ENCODE measurements at regions not wholly inside any gene's neighbourhood (a gene's known extent, or its start where the extent isn't known, plus 50 kb on each side); places are given as distances from the start of the nearest gene placed in this dataset.

DNA sequence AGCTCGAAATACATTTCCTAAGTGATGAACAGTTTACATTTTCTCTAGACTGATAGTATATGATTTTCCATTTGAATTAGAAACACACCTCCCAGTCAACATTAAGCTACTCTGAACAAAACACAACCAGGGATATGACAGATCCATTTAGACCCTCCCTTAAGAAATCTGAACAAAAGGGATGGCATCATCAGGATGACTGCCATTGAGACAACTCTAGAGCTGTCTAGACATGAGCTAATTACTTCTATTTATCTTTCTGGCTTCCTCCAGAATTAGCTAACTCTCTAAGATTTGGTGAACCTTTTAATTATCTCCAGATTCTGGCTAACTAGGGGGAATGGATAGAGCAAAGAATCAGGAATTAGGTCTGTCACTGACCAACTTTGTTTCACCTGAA, 92.9 kb upstream of the IGF1 start:
- 92% methylated on average over 1 of the region's 1 CpG; no CpG with 5 or more reads in 1 of the 2 experiments for WGBS, 2 experiments (ENCODE audit: extremely low coverage in 1 of 2, insufficient coverage in 1 of 2, insufficient read length in 1 of 2, insufficient replicate concordance in 2 of 2, low coverage in 1 of 2, low lambda C conversion rate in 2 of 2, missing lambda C conversion rate in 1 of 2)
- no peaks in the 10 kb centered on the region for H3K79me1 ChIP-seq (ENCODE audit: low read depth, low read length)
- H2AFZ ChIP-seq (ENCODE audit: low read length): no peak overlapping the region
- H2BK20ac ChIP-seq (ENCODE audit: low read length): no peak overlapping the region
- no peak overlapping the region for H3K56ac ChIP-seq (replicated peaks; ENCODE audit: insufficient read length, low read depth, low read length)
- no peaks in the 10 kb centered on the region for H3K23me2 ChIP-seq (ENCODE audit: low read depth, low read length)
- no peaks in the 10 kb centered on the region for H3K36me3 ChIP-seq (ENCODE audit: control insufficient read depth in 2 of 4, insufficient read depth in 4 of 4, low read length in 3 of 4)
- CTCF ChIA-PET (ENCODE audit: partially characterized antibody): interaction anchor here (1.1 to 1.5 kb wide), 4 partner anchors 13 to 88 kb away, joined by 3 read pairs; no protein-coding TSS in a partner anchor
- H3K27me3 ChIP-seq (replicated peaks in 1 of 4; ENCODE audit: control insufficient read depth in 3 of 4, extremely low read depth in 1 of 4, insufficient read depth in 3 of 4, low read length in 3 of 4): no peaks in the 10 kb centered on the region
- no peak overlapping the region for H3K14ac ChIP-seq (ENCODE audit: insufficient read length)
- H3K4me2 ChIP-seq (ENCODE audit: insufficient read depth in 1 of 2, low read depth in 2 of 2, low read length in 2 of 2): no peak overlapping the region
- H4K8ac ChIP-seq (ENCODE audit: extremely low read depth, insufficient read depth, low read length): no peak overlapping the region
- no peak overlapping the region for H2BK5ac ChIP-seq (ENCODE audit: low read depth, low read length)
- H3K4me1 ChIP-seq (replicated peaks in 1 of 4; ENCODE audit: control insufficient read depth in 3 of 4, insufficient read depth in 4 of 4, low read length in 3 of 4): no peaks in the 10 kb centered on the region
- H2BK15ac ChIP-seq (ENCODE audit: low read length): no peak overlapping the region
- H3K4ac ChIP-seq (replicated peaks; ENCODE audit: insufficient read length, low read depth, low read length): no peak overlapping the region
- FAIRE-seq (no peak), DNase-seq (ENCODE audit: low read depth in 1 of 2, low spot score in 2 of 2) (no peak)
- no peak overlapping the region for H3K27ac ChIP-seq (ENCODE audit: low read depth, low read length)
- no peaks in the 10 kb centered on the region for H3K79me2 ChIP-seq (ENCODE audit: control insufficient read depth in 1 of 2, insufficient read depth in 2 of 2, low read length in 2 of 2)
- H3K9ac ChIP-seq (replicated peaks in 1 of 4; ENCODE audit: extremely low read depth in 1 of 4, low read depth in 3 of 4, low read length in 3 of 4): no peak overlapping the region
- no peak overlapping the region for H2AK5ac ChIP-seq (ENCODE audit: low read depth, low read length)
- H4K91ac ChIP-seq (replicated peaks; ENCODE audit: insufficient read length, low read length): no peak overlapping the region
- H2BK120ac ChIP-seq (replicated peaks; ENCODE audit: low read depth, low read length): no peak overlapping the region
- no peaks in the 10 kb centered on the region for H3K9me3 ChIP-seq (ENCODE audit: insufficient read depth in 2 of 2, low read depth in 1 of 2, low read length in 1 of 2)
- no peaks in the 10 kb centered on the region for H4K20me1 ChIP-seq (replicated peaks in 1 of 2; ENCODE audit: control insufficient read depth in 1 of 2, insufficient read depth in 2 of 2, low read length in 2 of 2)
- H3K18ac ChIP-seq (ENCODE audit: extremely low read depth, low read length): no peak overlapping the region
- H4K5ac ChIP-seq (ENCODE audit: insufficient read length, low read depth, low read length): no peak overlapping the region
- no peak overlapping the region for H3K23ac ChIP-seq (ENCODE audit: insufficient read length)
- H3K4me3 ChIP-seq (ENCODE audit: extremely low read depth in 1 of 4, insufficient read depth in 2 of 4, low read depth in 3 of 4, low read length in 4 of 4): no peak overlapping the region
- no peak overlapping the region for H2BK12ac ChIP-seq (ENCODE audit: low read depth, low read length)
- no peak for TF ChIP-seq RBBP5 (IDR thresholded peaks at IDR 0.05; ENCODE audit: borderline replicate concordance, low read depth, low read length)
- no peak for TF ChIP-seq TBP (IDR thresholded peaks at IDR 0.05; ENCODE audit: low read depth, low read length)
- no peak for TF ChIP-seq ASH2L (IDR thresholded peaks at IDR 0.05; ENCODE audit: low read length)
- no peak for TF ChIP-seq NRF1 (IDR thresholded peaks at IDR 0.05; ENCODE audit: low read depth, low read length)
- no peak for TF ChIP-seq SIN3A (conservative IDR thresholded peaks at IDR 0.05 in 1 of 2, IDR thresholded peaks at IDR 0.05 in 1 of 2; ENCODE audit: low read depth in 1 of 2, low read length in 2 of 2)
- no peak for TF ChIP-seq CHD1 (IDR thresholded peaks at IDR 0.05; ENCODE audit: low read depth, low read length)
- TF ChIP-seq POU5F1 (IDR thresholded peaks at IDR 0.05; ENCODE audit: low read depth, low read length): no peak
- no peak for TF ChIP-seq HDAC6 (IDR thresholded peaks at IDR 0.05; ENCODE audit: low read depth, low read length)
- TF ChIP-seq, protein P1, sequence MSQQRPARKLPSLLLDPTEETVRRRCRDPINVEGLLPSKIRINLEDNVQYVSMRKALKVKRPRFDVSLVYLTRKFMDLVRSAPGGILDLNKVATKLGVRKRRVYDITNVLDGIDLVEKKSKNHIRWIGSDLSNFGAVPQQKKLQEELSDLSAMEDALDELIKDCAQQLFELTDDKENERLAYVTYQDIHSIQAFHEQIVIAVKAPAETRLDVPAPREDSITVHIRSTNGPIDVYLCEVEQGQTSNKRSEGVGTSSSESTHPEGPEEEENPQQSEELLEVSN (IDR thresholded peaks at IDR 0.05): no peak
- TF ChIP-seq MAFK (IDR thresholded peaks at IDR 0.05; ENCODE audit: low read depth, low read length): no peak
- TF ChIP-seq POLR2A (IDR thresholded peaks at IDR 0.05; ENCODE audit: control extremely low read depth in 1 of 2, low read depth in 2 of 2, low read length in 2 of 2): no peak
- no peak for TF ChIP-seq EP300 (IDR thresholded peaks at IDR 0.05; ENCODE audit: borderline replicate concordance in 1 of 2, low read depth in 2 of 2, low read length in 2 of 2)
- TF ChIP-seq SP1 (IDR thresholded peaks at IDR 0.05; ENCODE audit: low read depth, low read length): no peak
- TF ChIP-seq JUN (IDR thresholded peaks at IDR 0.05; ENCODE audit: low read depth, low read length): no peak
- POLR2A ChIA-PET (ENCODE audit: partially characterized antibody): no interaction called here

Measured in H1 (cell line).